ENCODE measurements at regions not wholly inside any gene's neighbourhood (a gene's known extent, or its start where the extent isn't known, plus 50 kb on each side); places are given as distances from the start of the nearest gene placed in this dataset.
"Not testable (repeated sequence)": the region's sequence is repeated elsewhere in the genome, so short reads cannot be mapped to it uniquely, and the experiment has no call there.

- no peak for DNase-seq (ENCODE audit: low read depth in 3 of 3)
These were observed 354.9 kb downstream of the RSL24D1 start for GRCh38 chr15:54841701-54842305.

GRCh38 chr15:54840621-54841398 lies 355.9 kb downstream of the RSL24D1 start:
- DNase-seq (ENCODE audit: low read depth in 3 of 3), result no peak

DNA sequence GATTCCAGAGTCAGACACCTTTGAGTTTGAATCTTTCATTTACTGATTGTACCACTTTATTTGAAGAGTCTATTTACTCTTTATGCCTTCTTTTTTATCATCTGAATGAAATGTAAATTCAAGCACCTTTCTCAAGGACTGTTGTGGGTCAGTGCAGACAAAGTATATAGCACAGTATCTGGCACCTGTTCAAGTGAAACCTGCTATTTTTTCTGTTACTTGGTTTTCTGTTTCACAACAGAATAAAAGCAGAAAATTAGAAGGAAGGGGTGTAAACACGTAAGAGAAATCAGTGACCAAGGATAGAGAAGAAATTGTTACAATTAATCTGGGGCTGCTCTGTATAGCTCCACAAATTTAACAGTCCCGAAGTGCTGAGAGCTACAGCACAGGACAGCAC lies 357.4 kb downstream of the RSL24D1 start:
- no peak for DNase-seq (ENCODE audit: low read depth in 3 of 3)

DNA sequence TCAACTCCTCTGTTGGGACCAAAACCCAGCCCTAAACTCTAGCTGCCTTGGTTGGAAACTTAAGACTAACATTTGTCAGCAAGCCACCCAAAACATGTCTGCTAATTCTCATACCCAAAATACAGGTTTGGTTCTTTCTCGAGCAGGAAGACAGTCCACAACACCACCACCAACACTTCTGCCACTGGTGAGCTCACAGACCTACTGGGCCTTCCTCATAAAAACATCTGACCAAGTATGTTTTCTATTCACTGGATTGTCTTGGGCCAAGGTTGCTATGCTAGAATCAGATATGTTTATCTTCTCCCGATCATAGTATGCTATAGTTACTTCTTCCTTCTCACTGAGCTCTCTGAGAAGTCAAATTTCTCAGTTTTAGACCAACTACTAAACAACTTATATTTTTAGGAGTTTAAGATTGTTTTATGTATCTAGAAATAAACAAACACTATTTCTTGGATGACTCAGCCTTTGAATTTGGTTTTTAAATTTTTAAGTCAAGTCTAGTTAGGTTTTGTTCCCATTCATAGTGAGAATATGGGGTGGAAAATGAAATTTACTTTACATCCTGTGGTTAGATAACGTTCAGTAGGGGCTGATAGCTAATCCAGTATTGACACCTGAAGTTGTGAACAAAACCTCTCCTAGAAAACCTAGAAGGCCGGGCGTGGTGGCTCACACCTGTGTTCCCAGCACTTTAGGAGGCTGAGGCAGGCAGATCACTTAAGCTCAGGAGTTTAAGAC lies 360.5 kb downstream of the RSL24D1 start:
- DNase-seq (ENCODE audit: low read depth in 3 of 3), result no peak

GRCh38 chr15:54829821-54830220 lies 366.9 kb downstream of the RSL24D1 start:
- no peak for DNase-seq (ENCODE audit: low read depth in 3 of 3)

DNA sequence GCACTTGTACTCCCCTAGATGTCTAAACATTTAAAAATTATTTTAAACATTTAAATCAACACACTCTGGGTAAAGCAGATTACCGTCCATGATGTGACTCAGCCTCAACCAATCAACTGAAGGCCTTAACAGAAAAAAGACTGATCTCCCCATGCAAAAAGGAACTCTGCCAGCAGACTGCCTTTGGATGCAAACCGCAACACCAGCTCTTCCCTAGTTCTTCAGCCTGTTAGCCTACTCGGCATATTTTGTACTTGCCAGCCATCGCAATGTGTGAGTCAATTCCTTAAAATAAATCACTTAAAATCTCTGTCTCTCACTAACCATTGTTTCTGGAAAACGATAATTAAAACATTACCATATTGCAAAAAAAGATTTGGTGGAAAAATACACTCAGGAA lies 375.9 kb downstream of the RSL24D1 start:
- no peak for DNase-seq (ENCODE audit: low read depth in 3 of 3)

DNA sequence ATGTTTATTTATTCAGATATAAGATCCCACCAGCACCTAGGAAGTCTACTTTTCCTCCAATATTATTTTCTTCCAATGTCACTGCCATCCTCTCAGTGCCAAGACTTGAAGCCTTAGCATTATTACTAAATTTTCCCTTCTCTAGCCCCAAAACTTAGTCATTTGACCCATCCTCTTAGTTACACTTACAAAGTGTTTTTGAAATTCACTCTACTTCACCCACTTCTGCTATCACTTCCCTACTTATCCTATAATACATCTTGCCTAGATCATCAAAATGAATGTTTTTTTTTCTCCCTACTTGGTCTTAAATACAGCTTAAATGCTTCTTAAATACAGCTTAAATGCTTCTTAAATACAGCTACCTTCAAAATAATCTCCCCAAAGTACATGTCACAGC lies 376.6 kb downstream of the RSL24D1 start:
- no peak for DNase-seq (ENCODE audit: low read depth in 3 of 3)

DNA sequence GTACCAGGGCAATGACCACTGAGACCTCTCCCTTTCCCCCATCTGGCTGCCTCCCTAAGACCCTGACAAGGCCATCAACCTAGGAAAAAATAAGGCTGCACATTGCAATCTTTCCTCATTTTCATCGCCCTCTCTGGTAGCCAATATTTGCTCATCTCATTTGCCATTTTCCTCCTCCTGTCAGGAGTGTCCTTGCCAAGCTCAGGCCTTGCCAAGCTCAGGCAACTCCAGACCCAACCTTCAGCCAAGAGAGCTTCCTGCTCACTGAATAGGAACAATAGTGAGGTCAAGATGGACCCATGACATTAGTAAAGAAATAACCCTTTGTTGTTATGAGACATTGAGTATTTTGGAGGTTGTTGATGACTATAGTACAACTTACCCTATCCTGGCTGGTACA lies 380.3 kb downstream of the RSL24D1 start:
- no peak for DNase-seq (ENCODE audit: low read depth in 3 of 3)

GRCh38 chr15:54815556-54815955 lies 381.2 kb downstream of the RSL24D1 start:
- DNase-seq (ENCODE audit: low read depth in 3 of 3), result no peak

DNA sequence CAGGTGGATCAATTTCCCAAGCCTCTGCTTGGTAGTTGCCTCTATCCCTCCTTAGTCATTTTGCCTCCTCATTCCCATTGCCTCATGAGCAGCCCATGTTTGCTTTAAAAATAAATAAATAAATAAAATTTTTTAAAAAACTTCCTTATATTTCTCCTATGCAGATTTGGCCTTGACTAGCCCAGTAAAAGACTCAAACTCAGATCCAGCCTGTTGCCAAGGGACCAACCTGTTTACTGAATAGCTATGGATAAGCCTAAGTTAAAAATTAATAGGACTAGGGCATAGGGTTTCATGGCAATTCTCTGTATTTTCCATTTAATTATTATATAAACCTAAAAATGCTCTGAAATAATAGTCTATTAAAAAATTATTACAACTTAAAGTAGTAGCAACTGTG lies 384.4 kb downstream of the RSL24D1 start:
- DNase-seq (ENCODE audit: low read depth in 3 of 3), result no peak

DNA sequence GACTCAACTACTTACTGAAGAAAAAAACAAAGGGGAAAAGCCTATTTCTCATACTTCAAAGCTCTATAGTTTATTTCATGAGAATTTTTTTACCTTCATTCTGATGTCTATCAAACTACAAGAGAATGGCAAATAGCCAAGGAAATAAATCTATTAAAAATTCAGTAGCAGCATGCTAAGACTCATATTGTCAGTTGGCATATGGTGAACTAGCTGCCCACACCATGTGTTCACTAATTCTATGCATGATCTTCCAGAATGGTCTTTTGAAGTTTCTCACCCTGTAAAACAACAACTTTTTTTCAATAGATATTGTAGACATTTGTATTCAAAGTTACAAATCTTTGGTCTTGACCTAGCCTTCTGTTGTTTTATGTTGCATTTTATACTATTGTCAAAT lies 386.2 kb downstream of the RSL24D1 start:
- no peak for DNase-seq (ENCODE audit: low read depth in 3 of 3)

DNA sequence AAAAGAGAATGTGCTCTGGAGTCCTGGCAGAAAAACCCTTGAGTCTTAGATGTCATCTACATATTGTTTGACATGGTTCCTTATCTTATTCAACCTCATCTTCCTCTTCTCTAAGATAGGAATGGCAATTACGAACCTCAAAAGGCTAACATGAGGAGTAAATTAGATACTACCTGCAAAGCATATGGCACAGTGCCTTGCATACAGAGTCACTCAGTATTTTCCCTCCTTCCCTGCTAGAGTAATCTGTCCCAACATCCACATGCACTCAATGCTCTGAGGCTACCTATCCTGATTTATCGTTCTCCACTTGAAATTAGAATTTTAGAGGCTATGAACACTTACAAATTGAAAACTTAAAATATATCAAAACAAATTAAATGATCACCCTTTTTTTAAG lies 386.7 kb downstream of the RSL24D1 start:
- no peak for DNase-seq (ENCODE audit: low read depth in 3 of 3)

- DNase-seq (ENCODE audit: low read depth in 3 of 3), result no peak
These were observed 388.4 kb downstream of the RSL24D1 start for GRCh38 chr15:54808321-54808720.

- DNase-seq (ENCODE audit: low read depth in 3 of 3), result no peak
These were observed 392.8 kb downstream of the RSL24D1 start for GRCh38 chr15:54803987-54804386.

DNA sequence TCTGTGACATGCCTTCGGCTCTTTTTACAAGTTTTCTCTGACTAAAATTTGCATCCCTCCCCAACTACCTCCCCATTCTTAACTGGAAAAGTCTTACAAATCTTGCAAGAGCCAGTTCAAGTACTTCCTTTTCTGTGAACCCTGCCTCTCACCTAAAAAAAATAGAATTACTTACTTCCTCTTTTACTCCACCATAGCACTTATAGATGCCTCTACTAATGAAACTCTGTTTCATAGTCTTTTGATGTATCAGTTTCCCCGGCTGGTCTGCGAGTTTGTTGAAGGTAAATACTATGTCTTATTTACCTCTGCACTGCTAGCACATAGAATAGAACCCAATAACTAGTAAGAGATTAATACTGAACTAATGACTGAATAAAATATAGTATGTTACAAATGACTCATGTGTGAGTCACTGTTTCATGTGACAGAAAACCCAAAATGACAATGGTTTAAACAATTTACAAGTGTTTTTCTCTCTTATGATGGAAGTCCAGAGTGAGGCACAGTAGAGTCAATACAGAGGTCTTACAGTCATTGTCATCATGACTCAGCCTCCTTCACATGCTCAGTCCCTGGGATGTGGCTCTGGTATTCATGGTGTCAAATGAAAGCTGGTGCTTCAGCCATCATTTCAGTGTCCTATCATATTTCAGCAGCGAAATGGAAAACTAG lies 393.5 kb downstream of the RSL24D1 start:
- DNase-seq (ENCODE audit: low read depth in 3 of 3), result no peak

- DNase-seq (ENCODE audit: low read depth in 3 of 3), result no peak
These were observed 404.2 kb downstream of the RSL24D1 start for GRCh38 chr15:54792526-54792925.

GRCh38 chr15:54790693-54791092 lies 406.0 kb downstream of the RSL24D1 start:
- DNase-seq (ENCODE audit: low read depth in 3 of 3), result no peak

DNA sequence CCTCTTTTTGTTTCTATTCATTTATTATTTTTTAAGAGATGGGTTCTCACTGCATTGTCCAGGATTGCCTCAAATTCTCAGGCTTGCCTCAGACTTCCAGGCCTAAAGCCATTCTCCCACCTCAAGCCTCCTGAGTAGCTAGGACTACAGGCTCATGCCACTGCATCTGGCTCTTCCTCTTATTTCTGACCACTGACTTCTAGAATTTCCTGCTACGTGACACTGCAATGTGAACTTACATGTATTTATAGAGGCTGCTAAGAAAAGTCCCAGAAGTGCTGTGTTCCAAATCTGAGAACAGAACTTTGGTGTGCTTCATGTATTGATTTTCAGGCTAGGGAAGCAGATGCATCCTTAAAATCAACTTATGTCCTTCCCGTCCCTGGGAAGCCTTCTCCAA lies 407.4 kb downstream of the RSL24D1 start:
- no peak for DNase-seq (ENCODE audit: low read depth in 3 of 3)

GRCh38 chr15:54781220-54781619 lies 415.5 kb downstream of the RSL24D1 start:
- not testable (repeated sequence) for DNase-seq (ENCODE audit: low read depth in 3 of 3)

- no peak for DNase-seq (ENCODE audit: low read depth in 3 of 3)
These were observed 417.5 kb downstream of the RSL24D1 start for GRCh38 chr15:54779271-54779670.

DNA sequence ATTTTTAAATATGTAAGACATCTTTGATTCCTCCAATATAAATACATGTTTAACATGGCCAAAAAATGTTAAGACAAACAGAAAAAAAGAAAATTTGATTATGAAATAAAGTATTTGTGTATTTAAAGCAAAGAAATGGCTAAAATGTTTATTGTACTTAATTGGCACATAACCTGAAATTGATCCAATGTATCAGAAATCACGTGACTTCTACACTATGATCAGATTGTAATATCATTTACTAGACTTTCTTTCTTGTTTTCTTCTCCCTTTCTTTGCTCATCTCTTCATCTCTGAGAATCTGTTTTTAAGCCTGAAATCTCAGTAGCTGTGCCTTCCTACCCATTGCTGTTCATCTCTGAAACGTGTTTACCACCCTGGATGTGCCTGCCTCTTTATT lies 420.3 kb downstream of the RSL24D1 start:
- DNase-seq (ENCODE audit: low read depth in 3 of 3), result no peak

GRCh38 chr15:54772663-54773062 lies 424.1 kb downstream of the RSL24D1 start:
- DNase-seq (ENCODE audit: low read depth in 3 of 3), result no peak

Measured in stimulated activated CD4-positive, alpha-beta T cell treated with anti-CD3 and anti-CD28 coated beads, TNF-alpha, amount 100 ng/mL, for 48 hours (primary cell).